HEK293 (cell line): ENCODE measurements at regions not wholly inside any gene's neighbourhood (a gene's known extent, or its start where the extent isn't known, plus 50 kb on each side); places are given as distances from the start of the nearest gene placed in this dataset.

Source experiments
- CTCF ChIA-PET: fragments of 350-600 bp; formaldehyde crosslinking; extraction: SDS; loops from one replicate; lab custom pipeline; 2021; ENCODE audit warnings: antibody characterized with exemption; lab: Yijun Ruan, JAX
- POLR2A ChIA-PET: fragments of 300-600 bp; formaldehyde crosslinking; extraction: SDS; loops from one replicate; lab custom pipeline; 2020; ENCODE audit warnings: antibody characterized with exemption, inconsistent platforms; lab: Yijun Ruan, JAX
- H3K27ac ChIP-seq: fragments of 200-500 bp; sonication (Bioruptor generic); 2 replicates; pipeline ENCODE4 v1.5.1; 2014; ENCODE audit warnings: low read depth, low read length, control low read depth, inconsistent platforms; ENCODE audit errors: extremely low read depth
- H3K36me3 ChIP-seq, 2 experiments: fragments of 200-500 bp in 1 of 2; sonication (Bioruptor generic) in 1 of 2; 1 replicate in 1 of 2; 2 replicates in 1 of 2; pipeline ENCODE4 v1.5.1; 2014 to 2017; ENCODE audit warnings: inconsistent platforms in 2 of 2, low read length in 2 of 2; ENCODE audit not compliant: control insufficient read depth in 2 of 2, insufficient read depth in 1 of 2
- H3K4me1 ChIP-seq: fragments of 200-500 bp; sonication (Bioruptor generic); 2 replicates; pipeline ENCODE4 v1.5.1; 2014; ENCODE audit warnings: mild to moderate bottlenecking, low read length, inconsistent platforms; ENCODE audit not compliant: control insufficient read depth, insufficient read depth
- H3K4me3 ChIP-seq: 2 replicates; pipeline ENCODE4 v1.5.1; 2011; ENCODE audit warnings: low read depth, mild to moderate bottlenecking, control low read depth, low read length, moderate library complexity
- H3K9me3 ChIP-seq: fragments of 200-500 bp; sonication (Bioruptor generic); 2 replicates; pipeline ENCODE4 v1.5.1; 2014; ENCODE audit warnings: low read depth, low read length, inconsistent platforms; ENCODE audit not compliant: control insufficient read depth, insufficient read depth
- HOXA7 ChIP-seq: sonication (generic); formaldehyde crosslinking; IDR thresholded peaks from 2 replicates; pipeline ENCODE4 v1.8.1; 2022; ENCODE audit warnings: missing genetic modification reagents, borderline replicate concordance
- OSR2 ChIP-seq: fragments of 450-650 bp; formaldehyde crosslinking; IDR thresholded peaks from 2 replicates; pipeline ENCODE4 v1.5.1; 2016; ENCODE audit warnings: missing biosample characterization, missing genetic modification characterization
- OVOL3 ChIP-seq: fragments of 450-650 bp; formaldehyde crosslinking; IDR thresholded peaks from 2 replicates; pipeline ENCODE4 v1.5.1; 2016; ENCODE audit warnings: missing biosample characterization, missing genetic modification characterization
- PBX3 ChIP-seq: sonication (generic); formaldehyde crosslinking; IDR thresholded peaks from 2 replicates; pipeline ENCODE4 v1.8.1; 2022; ENCODE audit warnings: mild to moderate bottlenecking, moderate library complexity, missing genetic modification reagents
- PRDM4 ChIP-seq: fragments of 450-650 bp; formaldehyde crosslinking; IDR thresholded peaks from 2 replicates; pipeline ENCODE4 v1.5.1; 2017; ENCODE audit warnings: missing biosample characterization, missing genetic modification characterization
- SETDB1 ChIP-seq: IDR thresholded peaks from one replicate; pipeline ENCODE4 v1.6.1; 2017; ENCODE audit warnings: mild to moderate bottlenecking, low read length, moderate library complexity, mixed read lengths; ENCODE audit not compliant: insufficient read length
- ZBTB10 ChIP-seq: fragments of 450-650 bp; formaldehyde crosslinking; IDR thresholded peaks from 2 replicates; pipeline ENCODE4 v1.5.1; 2016; ENCODE audit warnings: missing biosample characterization, missing genetic modification characterization
- ZBTB49 ChIP-seq: fragments of 450-650 bp; formaldehyde crosslinking; IDR thresholded peaks from 2 replicates; pipeline ENCODE4 v1.5.1; 2016; ENCODE audit warnings: missing biosample characterization, missing genetic modification characterization, low read depth
- ZBTB7A ChIP-seq: fragments of 450-650 bp; formaldehyde crosslinking; IDR thresholded peaks from 2 replicates; pipeline ENCODE4 v1.5.1; 2016; ENCODE audit warnings: low read depth, missing biosample characterization, missing genetic modification characterization
- ZBTB8A ChIP-seq: fragments of 450-650 bp; formaldehyde crosslinking; IDR thresholded peaks from 2 replicates; pipeline ENCODE4 v1.5.1; 2016; ENCODE audit warnings: missing biosample characterization, missing genetic modification characterization
- ZNF138 ChIP-seq: fragments of 450-650 bp; formaldehyde crosslinking; IDR thresholded peaks from 2 replicates; pipeline ENCODE4 v1.5.1; 2016; ENCODE audit warnings: missing biosample characterization, missing genetic modification characterization, borderline replicate concordance
- ZNF157 ChIP-seq: fragments of 450-650 bp; formaldehyde crosslinking; IDR thresholded peaks from 2 replicates; pipeline ENCODE4 v1.5.1; 2016; ENCODE audit warnings: missing biosample characterization, missing genetic modification characterization
- ZNF169 ChIP-seq: fragments of 450-650 bp; formaldehyde crosslinking; IDR thresholded peaks from 2 replicates; pipeline ENCODE4 v1.5.1; 2016; ENCODE audit warnings: missing biosample characterization, missing genetic modification characterization
- ZNF211 ChIP-seq: fragments of 450-650 bp; formaldehyde crosslinking; IDR thresholded peaks from 2 replicates; pipeline ENCODE4 v1.5.1; 2016; ENCODE audit warnings: low read depth, missing biosample characterization, missing genetic modification characterization
- ZNF26 ChIP-seq: fragments of 450-650 bp; formaldehyde crosslinking; IDR thresholded peaks from 2 replicates; pipeline ENCODE4 v1.5.1; 2016; ENCODE audit warnings: missing biosample characterization, missing genetic modification characterization
- ZNF510 ChIP-seq: fragments of 450-650 bp; formaldehyde crosslinking; IDR thresholded peaks from 2 replicates; pipeline ENCODE4 v1.5.1; 2018; ENCODE audit warnings: mild to moderate bottlenecking, missing genetic modification characterization, missing biosample characterization; ENCODE audit not compliant: insufficient replicate concordance
- ZNF514 ChIP-seq: fragments of 450-650 bp; formaldehyde crosslinking; IDR thresholded peaks from 2 replicates; pipeline ENCODE4 v1.5.1; 2016; ENCODE audit warnings: missing biosample characterization, missing genetic modification characterization
- ZNF580 ChIP-seq: fragments of 450-650 bp; formaldehyde crosslinking; IDR thresholded peaks from 2 replicates; pipeline ENCODE4 v1.5.1; 2016; ENCODE audit warnings: missing biosample characterization, missing genetic modification characterization
- ZNF626 ChIP-seq: fragments of 450-650 bp; sonication (Bioruptor Pico); formaldehyde crosslinking; IDR thresholded peaks from 2 replicates; pipeline ENCODE4 v1.5.1; 2018; ENCODE audit warnings: missing biosample characterization, missing genetic modification characterization, inconsistent platforms
- ZNF658 ChIP-seq: fragments of 450-650 bp; formaldehyde crosslinking; IDR thresholded peaks from 2 replicates; pipeline ENCODE4; 2016; ENCODE audit warnings: missing biosample characterization, missing genetic modification characterization
- ZNF776 ChIP-seq: fragments of 450-650 bp; formaldehyde crosslinking; IDR thresholded peaks from 2 replicates; pipeline ENCODE4 v1.5.0; 2017; ENCODE audit warnings: missing biosample characterization, missing genetic modification characterization, borderline replicate concordance
- ZNF837 ChIP-seq: fragments of 450-650 bp; formaldehyde crosslinking; IDR thresholded peaks from 2 replicates; pipeline ENCODE4 v1.5.1; 2016; ENCODE audit warnings: missing biosample characterization, missing genetic modification characterization
- ZSCAN16 ChIP-seq: fragments of 450-650 bp; formaldehyde crosslinking; IDR thresholded peaks from 2 replicates; pipeline ENCODE4 v1.5.1; 2016; ENCODE audit warnings: missing biosample characterization, missing genetic modification characterization

GRCh38 chr5:126004636-126005035 lies 418.6 kb upstream of the GRAMD2B start (continued):
- no peak for TF ChIP-seq ZNF138
- no peak for TF ChIP-seq PBX3 (CRISPR knock-in tag)
- TF ChIP-seq ZNF26 (tag by site-specific recombination): no peak
- no peak for TF ChIP-seq SETDB1
- no peak for TF ChIP-seq ZSCAN16 (tag by site-specific recombination)
- no peak for TF ChIP-seq ZBTB8A (tag by site-specific recombination)
- TF ChIP-seq ZNF514 (tag by site-specific recombination): no peak
- TF ChIP-seq OSR2 (tag by site-specific recombination): peak; percentile 58
- TF ChIP-seq ZNF837 (tag by site-specific recombination): no peak
- TF ChIP-seq ZNF169: no peak
- TF ChIP-seq OVOL3 (tag by site-specific recombination): no peak
- no peak for TF ChIP-seq ZNF580 (tag by site-specific recombination)
- TF ChIP-seq, all 188 proteins: peak for 6

GRCh38 chr5:126007841-126008240 lies 415.4 kb upstream of the GRAMD2B start:
- H3K27ac ChIP-seq: no peak overlapping the region
- CTCF ChIA-PET: no interaction called here
- peaks cover 6% of the 10 kb centered on the region for H3K4me1 ChIP-seq
- TF ChIP-seq ZBTB49 (tag by site-specific recombination) (no peak), ZNF776 (no peak), ZNF626 (no peak), ZNF658 (tag by site-specific recombination) (no peak), ZNF157 (tag by site-specific recombination) (no peak), PRDM4 (tag by site-specific recombination) (no peak), ZBTB7A (no peak), HOXA7 (CRISPR knock-in tag) (no peak), PBX3 (CRISPR knock-in tag) (no peak), ZBTB10 (tag by site-specific recombination) (no peak), ZNF510 (tag by site-specific recombination) (no peak), ZNF211 (no peak)

More at GRCh38 chr5:126007841-126008240, 415.4 kb upstream of the GRAMD2B start:
- H3K4me3 ChIP-seq: no peak overlapping the region
- POLR2A ChIA-PET: interaction anchor here (0.7 kb wide), 1 partner anchor 46 kb away, joined by 3 read pairs; no protein-coding TSS in a partner anchor
- no peaks in the 10 kb centered on the region for H3K9me3 ChIP-seq
- no peaks in the 10 kb centered on the region for H3K36me3 ChIP-seq
